MM.1S (cell line): ENCODE measurements at regions not wholly inside any gene's neighbourhood (a gene's known extent, or its start where the extent isn't known, plus 50 kb on each side); places are given as distances from the start of the nearest gene placed in this dataset.

ENCODE experiments used
- DNase-seq: peaks from one replicate; pipeline ENCODE4 v3.0.0-alpha.2; 2015
- H2AFZ ChIP-seq: fragments of 300-600 bp; sonication (generic); 2 replicates; pipeline ENCODE4 v1.6.0; 2016; ENCODE audit warnings: antibody characterized with exemption, low read length
- H3F3A ChIP-seq: fragments of 300-600 bp; sonication (generic); 2 replicates; pipeline ENCODE4 v1.6.1; 2016; ENCODE audit warnings: mild to moderate bottlenecking, antibody characterized with exemption, low read length, moderate library complexity, mixed read lengths; ENCODE audit not compliant: insufficient read depth
- H3K27ac ChIP-seq: fragments of 300-600 bp; sonication (generic); 2 replicates; pipeline ENCODE4 v1.5.1; 2016; ENCODE audit warnings: mild to moderate bottlenecking, low read length
- H3K27me3 ChIP-seq: fragments of 300-600 bp; sonication (generic); replicated peaks from 2 replicates; pipeline ENCODE4 v1.6.0; 2016; ENCODE audit warnings: low read length; ENCODE audit not compliant: insufficient read depth
- H3K36me3 ChIP-seq: fragments of 300-600 bp; sonication (generic); replicated peaks from 2 replicates; pipeline ENCODE4 v1.6.1; 2016; ENCODE audit warnings: mild to moderate bottlenecking, low read length, mixed read lengths; ENCODE audit not compliant: insufficient read depth
- H3K4me1 ChIP-seq: fragments of 300-600 bp; sonication (generic); 2 replicates; pipeline ENCODE4 v1.6.1; 2016; ENCODE audit warnings: low read length, mixed read lengths
- H3K4me2 ChIP-seq: fragments of 300-600 bp; sonication (generic); 2 replicates; pipeline ENCODE4 v1.6.0; 2016; ENCODE audit warnings: low read depth, low read length
- H3K4me3 ChIP-seq: fragments of 300-600 bp; sonication (generic); 2 replicates; pipeline ENCODE4 v1.5.1; 2016; ENCODE audit warnings: low read length, mixed read lengths
- H3K79me2 ChIP-seq: fragments of 300-600 bp; sonication (generic); 2 replicates; pipeline ENCODE4 v1.6.1; 2016; ENCODE audit warnings: mixed run types, low read length, mixed read lengths
- H3K9ac ChIP-seq: fragments of 300-600 bp; sonication (generic); 2 replicates; pipeline ENCODE4 v1.6.1; 2016; ENCODE audit warnings: low read length, mixed read lengths
- H3K9me2 ChIP-seq: fragments of 300-600 bp; sonication (generic); replicated peaks from 2 replicates; pipeline ENCODE4 v1.6.1; 2016; ENCODE audit warnings: mild to moderate bottlenecking, low read length, mixed read lengths; ENCODE audit not compliant: insufficient read depth
- H3K9me3 ChIP-seq: fragments of 300-600 bp; sonication (generic); replicated peaks from 2 replicates; pipeline ENCODE4 v1.6.1; 2016; ENCODE audit warnings: mild to moderate bottlenecking, low read length, mixed read lengths; ENCODE audit not compliant: insufficient read depth
- H4K20me1 ChIP-seq: fragments of 300-600 bp; sonication (generic); 2 replicates; pipeline ENCODE4 v1.6.1; 2016; ENCODE audit warnings: mild to moderate bottlenecking, low read length, moderate library complexity, mixed read lengths; ENCODE audit not compliant: insufficient read depth
- EZH2 ChIP-seq: fragments of 300-600 bp; sonication (generic); optimal IDR thresholded peaks from 2 replicates; pipeline ENCODE3; 2017; ENCODE audit warnings: low read depth, mild to moderate bottlenecking, antibody characterized with exemption, low read length, mixed read lengths
- EZH2phosphoT487 ChIP-seq: fragments of 300-600 bp; sonication (generic); IDR thresholded peaks from 2 replicates; pipeline ENCODE4 v1.6.1; 2018; ENCODE audit warnings: antibody characterized with exemption, low read length
- TF ChIP-seq, protein P1 (sequence below): fragments of 300-600 bp; sonication (generic); IDR thresholded peaks from 2 replicates; pipeline ENCODE4 v1.5.1; 2016; ENCODE audit warnings: antibody characterized with exemption, low read length, mixed read lengths

DNA sequence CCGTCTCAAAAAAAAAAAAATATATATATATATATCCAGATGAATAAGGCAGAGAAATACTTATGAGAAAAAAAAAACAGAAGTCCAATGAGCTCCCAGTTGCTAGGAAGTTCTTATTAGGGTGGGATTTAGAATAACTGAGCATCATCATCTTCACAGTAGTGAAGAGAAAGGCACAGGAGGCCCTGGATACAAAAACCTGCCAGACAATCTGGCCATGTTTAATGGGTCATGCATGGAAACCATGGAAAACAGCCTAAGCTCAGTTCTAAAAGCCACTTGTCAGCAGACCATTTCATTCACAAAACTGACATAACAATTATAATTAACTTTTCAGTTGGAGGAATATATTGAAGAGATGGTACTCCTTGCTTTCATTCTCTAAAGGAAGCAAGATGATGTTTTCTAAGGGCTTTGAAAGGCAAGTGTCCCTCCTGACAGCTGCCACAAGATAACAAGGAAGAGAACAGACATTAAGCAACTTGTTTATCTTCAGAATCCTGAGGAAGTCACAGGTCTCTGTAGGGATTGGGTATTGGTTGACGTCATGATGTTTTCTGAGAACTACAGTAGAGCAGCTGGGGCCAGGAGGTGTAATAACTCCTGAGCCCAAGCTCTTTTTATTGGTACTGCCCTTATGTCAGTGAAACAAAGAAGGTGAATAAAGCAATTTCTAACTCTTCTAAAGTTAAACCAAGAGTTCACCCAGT, 463.1 kb downstream of the DMAC1 start:
- no peak overlapping the region for H3K4me2 ChIP-seq
- no peak overlapping the region for H3K4me3 ChIP-seq
- no peaks in the 10 kb centered on the region for H4K20me1 ChIP-seq
- DNase-seq: no peak
- no peaks in the 10 kb centered on the region for H3K27me3 ChIP-seq
- H3K79me2 ChIP-seq: no peaks in the 10 kb centered on the region
- H3K9me2 ChIP-seq: no peaks in the 10 kb centered on the region
- H3K4me1 ChIP-seq: no peaks in the 10 kb centered on the region
- no peak overlapping the region for H2AFZ ChIP-seq
- TF ChIP-seq EZH2 (no peak), EZH2phosphoT487 (no peak)
- TF ChIP-seq, protein P1, sequence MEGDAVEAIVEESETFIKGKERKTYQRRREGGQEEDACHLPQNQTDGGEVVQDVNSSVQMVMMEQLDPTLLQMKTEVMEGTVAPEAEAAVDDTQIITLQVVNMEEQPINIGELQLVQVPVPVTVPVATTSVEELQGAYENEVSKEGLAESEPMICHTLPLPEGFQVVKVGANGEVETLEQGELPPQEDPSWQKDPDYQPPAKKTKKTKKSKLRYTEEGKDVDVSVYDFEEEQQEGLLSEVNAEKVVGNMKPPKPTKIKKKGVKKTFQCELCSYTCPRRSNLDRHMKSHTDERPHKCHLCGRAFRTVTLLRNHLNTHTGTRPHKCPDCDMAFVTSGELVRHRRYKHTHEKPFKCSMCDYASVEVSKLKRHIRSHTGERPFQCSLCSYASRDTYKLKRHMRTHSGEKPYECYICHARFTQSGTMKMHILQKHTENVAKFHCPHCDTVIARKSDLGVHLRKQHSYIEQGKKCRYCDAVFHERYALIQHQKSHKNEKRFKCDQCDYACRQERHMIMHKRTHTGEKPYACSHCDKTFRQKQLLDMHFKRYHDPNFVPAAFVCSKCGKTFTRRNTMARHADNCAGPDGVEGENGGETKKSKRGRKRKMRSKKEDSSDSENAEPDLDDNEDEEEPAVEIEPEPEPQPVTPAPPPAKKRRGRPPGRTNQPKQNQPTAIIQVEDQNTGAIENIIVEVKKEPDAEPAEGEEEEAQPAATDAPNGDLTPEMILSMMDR: no peak
- no peaks in the 10 kb centered on the region for H3K36me3 ChIP-seq
- no peak overlapping the region for H3K27ac ChIP-seq
- no peaks in the 10 kb centered on the region for H3F3A ChIP-seq
- H3K9ac ChIP-seq: no peak overlapping the region
- no peaks in the 10 kb centered on the region for H3K9me3 ChIP-seq

DNA sequence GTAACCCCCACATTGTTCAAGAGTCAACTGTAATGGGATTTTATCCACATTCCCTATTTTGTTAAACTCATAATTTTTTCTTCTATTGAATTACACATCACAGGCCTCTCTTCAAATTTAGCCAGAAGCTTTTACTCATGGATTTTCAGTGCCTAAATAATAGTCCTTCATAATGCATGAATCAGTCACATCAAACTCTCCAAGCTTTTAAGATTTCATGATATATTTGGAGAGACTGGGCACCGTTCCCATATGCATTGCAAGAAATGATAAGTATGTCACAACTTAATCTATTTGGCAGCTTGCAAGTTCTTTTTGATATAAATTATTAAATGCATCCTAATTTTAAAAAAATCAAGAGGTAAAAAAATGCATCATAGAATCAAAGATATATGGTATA, 465.9 kb downstream of the DMAC1 start:
- H3F3A ChIP-seq: no peaks in the 10 kb centered on the region
- TF ChIP-seq, protein P1: no peak
- TF ChIP-seq EZH2phosphoT487 (no peak), EZH2 (no peak)
- H3K4me1 ChIP-seq: no peaks in the 10 kb centered on the region
- DNase-seq: no peak
- H3K9me3 ChIP-seq: no peaks in the 10 kb centered on the region
- no peaks in the 10 kb centered on the region for H4K20me1 ChIP-seq
- no peak overlapping the region for H2AFZ ChIP-seq
- no peak overlapping the region for H3K4me2 ChIP-seq
- no peaks in the 10 kb centered on the region for H3K36me3 ChIP-seq
- H3K4me3 ChIP-seq: no peak overlapping the region
- no peak overlapping the region for H3K27ac ChIP-seq
- no peaks in the 10 kb centered on the region for H3K27me3 ChIP-seq
- no peaks in the 10 kb centered on the region for H3K79me2 ChIP-seq
- no peaks in the 10 kb centered on the region for H3K9me2 ChIP-seq
- H3K9ac ChIP-seq: no peak overlapping the region

DNA sequence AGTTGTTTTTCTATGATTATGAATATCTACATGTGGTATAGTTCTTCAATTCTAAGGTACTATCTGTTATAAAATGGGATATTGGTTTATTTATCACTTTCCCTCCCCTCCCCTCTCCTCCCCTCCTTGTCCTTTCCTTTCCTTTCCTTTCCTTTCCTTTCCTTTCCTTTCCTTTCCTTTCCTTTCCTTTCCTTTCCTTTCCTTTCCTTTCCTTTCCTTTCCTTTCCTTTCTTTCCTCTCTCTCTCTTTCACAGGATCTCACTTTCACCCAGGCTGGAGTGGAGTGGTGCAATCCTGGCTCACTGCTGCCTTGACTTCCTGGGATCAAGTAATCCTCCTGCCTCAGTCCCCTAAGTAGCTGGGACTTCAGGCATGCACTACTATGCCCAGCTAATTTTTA, 466.8 kb downstream of the DMAC1 start:
- Histone ChIP-seq H3K9me3 (no peaks in the 10 kb centered on the region), H3K27me3 (no peaks in the 10 kb centered on the region), H3K9ac (no peak overlapping the region), H3K79me2 (no peaks in the 10 kb centered on the region), H3K36me3 (no peaks in the 10 kb centered on the region), H2AFZ (no peak overlapping the region), H4K20me1 (no peaks in the 10 kb centered on the region), H3F3A (no peaks in the 10 kb centered on the region), H3K27ac (no peak overlapping the region), H3K4me3 (no peak overlapping the region), H3K4me1 (no peaks in the 10 kb centered on the region), H3K9me2 (no peaks in the 10 kb centered on the region), H3K4me2 (no peak overlapping the region)
- DNase-seq: no peak
- TF ChIP-seq, protein P1: no peak
- TF ChIP-seq EZH2phosphoT487 (no peak), EZH2 (no peak)
